ENCODE measurements at regions not wholly inside any gene's neighbourhood (a gene's known extent, or its start where the extent isn't known, plus 50 kb on each side); places are given as distances from the start of the nearest gene placed in this dataset.

GRCh38 chr6:12353731-12354130 lies 63.6 kb downstream of the EDN1 start:
- Histone ChIP-seq H3K4me1 (ENCODE audit: control insufficient read depth in 2 of 3, insufficient read depth in 2 of 3, low read depth in 1 of 3, low read length in 3 of 3) (peaks cover 0 to 17% (median 6%) of the 10 kb centered on the region in 3 donors), H3K27me3 (ENCODE audit: control insufficient read depth, insufficient read depth, low read length) (no peaks in the 10 kb centered on the region), H3K4me3 (ENCODE audit: low read length in 3 of 3) (no peak overlapping the region), H3K36me3 (ENCODE audit: control insufficient read depth in 2 of 3, insufficient read depth in 3 of 3, low read length in 3 of 3) (no peaks in the 10 kb centered on the region), H3K9me3 (ENCODE audit: control insufficient read depth in 2 of 3, insufficient read depth in 1 of 3, low read length in 3 of 3) (peaks cover 0 to 5% (median 0%) of the 10 kb centered on the region in 3 donors), H3K9ac (ENCODE audit: low read length in 3 of 3) (no peak overlapping the region), H3K27ac (ENCODE audit: low read depth in 2 of 2, low read length in 2 of 2) (peak overlapping the region; percentile 2 to 26)
- FAIRE-seq (no peak), DNase-seq (no peak)
- intact Hi-C loops (cut with DNase I) = no loop called here
- TF ChIP-seq, protein P1, sequence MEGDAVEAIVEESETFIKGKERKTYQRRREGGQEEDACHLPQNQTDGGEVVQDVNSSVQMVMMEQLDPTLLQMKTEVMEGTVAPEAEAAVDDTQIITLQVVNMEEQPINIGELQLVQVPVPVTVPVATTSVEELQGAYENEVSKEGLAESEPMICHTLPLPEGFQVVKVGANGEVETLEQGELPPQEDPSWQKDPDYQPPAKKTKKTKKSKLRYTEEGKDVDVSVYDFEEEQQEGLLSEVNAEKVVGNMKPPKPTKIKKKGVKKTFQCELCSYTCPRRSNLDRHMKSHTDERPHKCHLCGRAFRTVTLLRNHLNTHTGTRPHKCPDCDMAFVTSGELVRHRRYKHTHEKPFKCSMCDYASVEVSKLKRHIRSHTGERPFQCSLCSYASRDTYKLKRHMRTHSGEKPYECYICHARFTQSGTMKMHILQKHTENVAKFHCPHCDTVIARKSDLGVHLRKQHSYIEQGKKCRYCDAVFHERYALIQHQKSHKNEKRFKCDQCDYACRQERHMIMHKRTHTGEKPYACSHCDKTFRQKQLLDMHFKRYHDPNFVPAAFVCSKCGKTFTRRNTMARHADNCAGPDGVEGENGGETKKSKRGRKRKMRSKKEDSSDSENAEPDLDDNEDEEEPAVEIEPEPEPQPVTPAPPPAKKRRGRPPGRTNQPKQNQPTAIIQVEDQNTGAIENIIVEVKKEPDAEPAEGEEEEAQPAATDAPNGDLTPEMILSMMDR (IDR thresholded peaks at IDR 0.05; ENCODE audit: borderline replicate concordance, extremely low read depth, insufficient read depth) = no peak

DNA sequence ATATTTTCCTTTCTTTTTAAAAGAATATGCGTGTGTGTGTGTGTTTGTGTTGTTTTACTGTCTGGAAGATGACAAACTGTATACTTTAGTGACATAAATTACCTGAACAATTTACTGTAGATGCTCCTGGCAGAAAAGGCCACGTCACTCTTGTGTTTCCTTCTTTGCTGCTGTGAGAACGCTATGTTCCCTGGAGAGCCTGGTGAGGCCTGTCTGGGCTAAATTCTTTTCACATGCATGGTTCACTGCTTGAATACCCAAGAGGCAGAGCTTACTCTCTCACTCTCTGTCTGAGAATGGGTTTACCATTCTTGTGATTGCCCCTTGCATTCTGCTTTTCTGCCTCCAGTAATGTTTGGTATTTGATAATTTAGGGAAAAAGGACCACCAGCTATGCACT lies 64.3 kb downstream of the EDN1 start:
- Histone ChIP-seq H3K36me3 (ENCODE audit: control insufficient read depth in 2 of 3, insufficient read depth in 3 of 3, low read length in 3 of 3) (no peaks in the 10 kb centered on the region), H3K9ac (ENCODE audit: low read length in 3 of 3) (no peak overlapping the region), H3K9me3 (ENCODE audit: control insufficient read depth in 2 of 3, insufficient read depth in 1 of 3, low read length in 3 of 3) (peaks cover 0 to 5% (median 0%) of the 10 kb centered on the region in 3 donors), H3K27me3 (ENCODE audit: control insufficient read depth, insufficient read depth, low read length) (no peaks in the 10 kb centered on the region), H3K4me3 (ENCODE audit: low read length in 3 of 3) (no peak overlapping the region), H3K27ac (ENCODE audit: low read depth in 2 of 2, low read length in 2 of 2) (peak overlapping the region; percentile 52 to 66), H3K4me1 (ENCODE audit: control insufficient read depth in 2 of 3, insufficient read depth in 2 of 3, low read depth in 1 of 3, low read length in 3 of 3) (peaks cover 0 to 17% (median 6%) of the 10 kb centered on the region in 3 donors)
- FAIRE-seq = peak; percentile 15
- TF ChIP-seq, protein P1 (IDR thresholded peaks at IDR 0.05; ENCODE audit: borderline replicate concordance, extremely low read depth, insufficient read depth) = no peak
- peak in 3 of 5 donors; percentile 23 to 71 (median 66) for DNase-seq
- intact Hi-C loops (cut with DNase I) = no loop called here

DNA sequence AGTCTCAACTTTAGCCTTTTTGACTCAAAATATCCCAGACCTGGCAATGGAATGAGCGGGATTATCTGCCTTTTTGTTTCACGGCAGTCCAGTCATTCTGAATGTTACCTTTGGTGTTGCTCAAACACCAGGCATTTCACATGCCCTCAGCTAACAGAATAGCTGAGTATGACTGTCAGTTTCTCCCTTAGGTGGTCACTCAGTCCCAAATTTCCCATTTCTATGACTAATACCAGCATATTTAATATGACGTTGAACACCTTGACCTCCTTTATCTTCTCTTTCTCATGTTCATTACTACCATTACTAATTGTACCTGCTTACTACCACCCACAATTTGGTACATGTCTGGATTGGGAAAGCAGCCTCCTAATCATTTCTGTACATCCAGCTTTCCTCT lies 65.2 kb downstream of the EDN1 start:
- H3K4me1 ChIP-seq (ENCODE audit: control insufficient read depth in 2 of 3, insufficient read depth in 2 of 3, low read depth in 1 of 3, low read length in 3 of 3) = peaks cover 0 to 17% (median 6%) of the 10 kb centered on the region in 3 donors
- H3K9me3 ChIP-seq (ENCODE audit: control insufficient read depth in 2 of 3, insufficient read depth in 1 of 3, low read length in 3 of 3) = peaks cover 0 to 5% (median 0%) of the 10 kb centered on the region in 3 donors
- H3K27ac ChIP-seq (ENCODE audit: low read depth in 2 of 2, low read length in 2 of 2) = peak overlapping the region in 1 of 2 donors; percentile 52
- intact Hi-C loops (cut with DNase I) = no loop called here
- no peaks in the 10 kb centered on the region for H3K36me3 ChIP-seq (ENCODE audit: control insufficient read depth in 2 of 3, insufficient read depth in 3 of 3, low read length in 3 of 3)
- H3K27me3 ChIP-seq (ENCODE audit: control insufficient read depth, insufficient read depth, low read length) = no peaks in the 10 kb centered on the region
- FAIRE-seq = no peak
- TF ChIP-seq, protein P1 (IDR thresholded peaks at IDR 0.05; ENCODE audit: borderline replicate concordance, extremely low read depth, insufficient read depth) = no peak
- no peak for DNase-seq
- no peak overlapping the region for H3K4me3 ChIP-seq (ENCODE audit: low read length in 3 of 3)
- H3K9ac ChIP-seq (ENCODE audit: low read length in 3 of 3) = no peak overlapping the region

DNA sequence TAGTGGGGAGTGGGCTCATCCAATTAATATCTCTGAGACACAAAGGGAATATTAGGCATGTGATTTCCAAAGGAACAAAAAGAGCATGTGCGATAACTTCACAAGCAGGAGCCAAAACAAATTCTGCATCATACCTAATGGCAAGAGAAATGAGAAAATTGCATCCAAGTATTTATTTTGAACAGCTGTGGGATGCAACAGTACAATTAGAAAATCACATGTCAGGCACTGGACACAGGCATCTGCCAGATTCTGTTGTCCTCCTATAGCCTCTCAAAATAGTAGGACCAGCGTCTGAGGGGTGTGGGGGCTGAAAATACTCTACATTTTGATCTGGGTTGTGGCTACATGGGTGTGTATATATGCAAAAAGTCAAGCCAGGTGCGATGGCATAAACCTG lies 66.3 kb downstream of the EDN1 start:
- FAIRE-seq = no peak
- no peak for DNase-seq
- Histone ChIP-seq H3K9ac (ENCODE audit: low read length in 3 of 3) (no peak overlapping the region), H3K36me3 (ENCODE audit: control insufficient read depth in 2 of 3, insufficient read depth in 3 of 3, low read length in 3 of 3) (no peaks in the 10 kb centered on the region), H3K27me3 (ENCODE audit: control insufficient read depth, insufficient read depth, low read length) (no peaks in the 10 kb centered on the region), H3K9me3 (ENCODE audit: control insufficient read depth in 2 of 3, insufficient read depth in 1 of 3, low read length in 3 of 3) (peaks cover 0 to 4% (median 0%) of the 10 kb centered on the region in 3 donors), H3K4me3 (ENCODE audit: low read length in 3 of 3) (no peak overlapping the region), H3K4me1 (ENCODE audit: control insufficient read depth in 2 of 3, insufficient read depth in 2 of 3, low read depth in 1 of 3, low read length in 3 of 3) (peaks cover 0 to 17% (median 6%) of the 10 kb centered on the region in 3 donors), H3K27ac (ENCODE audit: low read depth in 2 of 2, low read length in 2 of 2) (no peak overlapping the region)
- intact Hi-C loops (cut with DNase I) = no loop called here
- TF ChIP-seq, protein P1 (IDR thresholded peaks at IDR 0.05; ENCODE audit: borderline replicate concordance, extremely low read depth, insufficient read depth) = no peak
